Bronchial epithelial cell (primary cell): ENCODE measurements at regions not wholly inside any gene's neighbourhood (a gene's known extent, or its start where the extent isn't known, plus 50 kb on each side); places are given as distances from the start of the nearest gene placed in this dataset.
A peak's percentile ranks its signal among the peaks of the same experiment; 100 is the strongest.

Experiments used
- DNase-seq: peaks from one replicate; pipeline ENCODE4 v3.0.0-alpha.2; 2010; ENCODE audit warnings: low read depth
- FAIRE-seq: peaks from 2 replicates; lab custom pipeline; 2011; peaks lifted over from hg19 to GRCh38; lab: Jason Lieb, UNC
- H3K27me3 ChIP-seq: 2 replicates; pipeline ENCODE4 v1.5.1; 2011; ENCODE audit warnings: low read length; ENCODE audit not compliant: control insufficient read depth, insufficient read depth
- H3K36me3 ChIP-seq: 2 replicates; pipeline ENCODE4 v1.5.1; 2011; ENCODE audit warnings: low read length; ENCODE audit not compliant: control insufficient read depth, insufficient read depth
- H3K4me3 ChIP-seq: 2 replicates; pipeline ENCODE4 v1.5.1; 2011; ENCODE audit warnings: mild to moderate bottlenecking, low read depth, low read length, control low read depth
- TF ChIP-seq, protein P1 (sequence below): IDR thresholded peaks from 2 replicates; pipeline ENCODE4 v1.5.1; 2011; ENCODE audit warnings: mild to moderate bottlenecking, moderate library complexity, low read length, control low read depth, inconsistent platforms; ENCODE audit not compliant: insufficient read depth, severe bottlenecking

DNA sequence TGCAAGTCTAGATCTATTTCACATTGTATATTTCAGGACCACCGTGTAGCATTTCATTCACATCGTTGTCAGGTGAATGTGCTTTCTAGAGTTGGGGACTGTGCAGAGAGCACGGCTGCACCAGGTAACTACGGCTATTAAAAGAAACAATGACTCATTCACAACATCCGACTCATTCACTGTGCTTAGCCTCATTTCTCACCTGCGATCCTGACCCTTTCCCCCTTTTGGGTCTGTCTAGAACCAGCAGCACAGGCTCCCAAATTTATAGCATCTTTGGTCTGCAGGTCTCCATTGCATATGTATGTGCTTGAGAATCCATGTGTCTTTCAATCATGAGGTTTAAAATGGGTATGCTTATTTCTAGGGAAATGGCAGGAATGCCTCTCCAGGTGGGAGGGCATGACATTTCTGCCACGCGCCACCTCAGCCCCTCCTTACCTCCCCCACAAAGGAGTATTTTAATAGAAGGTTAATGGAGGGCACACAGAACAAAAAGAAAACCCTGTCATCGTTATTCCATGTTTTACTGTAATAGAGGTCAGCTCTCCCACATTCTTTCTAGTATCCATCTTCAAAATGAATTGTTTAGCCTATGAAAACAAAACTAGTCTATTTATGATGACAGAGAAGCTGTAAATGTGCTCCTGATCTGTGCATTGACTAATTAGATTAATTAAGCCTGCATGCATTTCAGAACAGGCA, 246.7 kb upstream of the EPHA4 start:
- DNase-seq = peak; percentile 43
- H3K4me3 ChIP-seq = no peak overlapping the region
- H3K27me3 ChIP-seq = no peaks in the 10 kb centered on the region
- TF ChIP-seq, protein P1, sequence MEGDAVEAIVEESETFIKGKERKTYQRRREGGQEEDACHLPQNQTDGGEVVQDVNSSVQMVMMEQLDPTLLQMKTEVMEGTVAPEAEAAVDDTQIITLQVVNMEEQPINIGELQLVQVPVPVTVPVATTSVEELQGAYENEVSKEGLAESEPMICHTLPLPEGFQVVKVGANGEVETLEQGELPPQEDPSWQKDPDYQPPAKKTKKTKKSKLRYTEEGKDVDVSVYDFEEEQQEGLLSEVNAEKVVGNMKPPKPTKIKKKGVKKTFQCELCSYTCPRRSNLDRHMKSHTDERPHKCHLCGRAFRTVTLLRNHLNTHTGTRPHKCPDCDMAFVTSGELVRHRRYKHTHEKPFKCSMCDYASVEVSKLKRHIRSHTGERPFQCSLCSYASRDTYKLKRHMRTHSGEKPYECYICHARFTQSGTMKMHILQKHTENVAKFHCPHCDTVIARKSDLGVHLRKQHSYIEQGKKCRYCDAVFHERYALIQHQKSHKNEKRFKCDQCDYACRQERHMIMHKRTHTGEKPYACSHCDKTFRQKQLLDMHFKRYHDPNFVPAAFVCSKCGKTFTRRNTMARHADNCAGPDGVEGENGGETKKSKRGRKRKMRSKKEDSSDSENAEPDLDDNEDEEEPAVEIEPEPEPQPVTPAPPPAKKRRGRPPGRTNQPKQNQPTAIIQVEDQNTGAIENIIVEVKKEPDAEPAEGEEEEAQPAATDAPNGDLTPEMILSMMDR = no peak
- H3K36me3 ChIP-seq = no peaks in the 10 kb centered on the region
- no peak for FAIRE-seq

GRCh38 chr2:221817878-221818277, 245.8 kb upstream of the EPHA4 start:
- Histone ChIP-seq H3K4me3 (no peak overlapping the region), H3K36me3 (no peaks in the 10 kb centered on the region), H3K27me3 (no peaks in the 10 kb centered on the region)
- peak; percentile 13 for FAIRE-seq
- TF ChIP-seq, protein P1 = no peak
- no peak for DNase-seq

- no peak for FAIRE-seq
- TF ChIP-seq, protein P1 = no peak
- Histone ChIP-seq H3K4me3 (no peak overlapping the region), H3K27me3 (no peaks in the 10 kb centered on the region), H3K36me3 (no peaks in the 10 kb centered on the region)
- DNase-seq = peak; percentile 57
These were observed 244.9 kb upstream of the EPHA4 start for GRCh38 chr2:221817052-221817451.

DNA sequence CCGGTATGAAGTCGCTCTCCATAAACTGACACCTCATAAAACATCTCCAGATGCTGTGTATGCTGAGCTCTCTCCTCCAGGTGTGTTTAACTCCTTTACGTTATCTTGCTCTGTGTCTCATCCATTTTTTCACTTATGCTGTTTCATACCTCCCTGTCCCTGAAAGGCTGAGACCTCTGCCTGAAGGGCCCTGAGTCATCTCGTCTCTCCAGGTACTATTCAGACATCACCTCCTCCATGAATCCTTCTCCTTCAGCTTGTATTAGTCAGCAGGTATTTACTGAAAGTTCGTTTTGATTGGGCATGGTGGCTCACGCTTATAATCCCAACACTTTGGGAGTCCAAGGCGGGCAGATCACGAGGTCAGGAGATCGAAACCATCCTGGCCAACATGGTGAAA, 244.5 kb upstream of the EPHA4 start:
- TF ChIP-seq, protein P1 = no peak
- Histone ChIP-seq H3K4me3 (no peak overlapping the region), H3K27me3 (no peaks in the 10 kb centered on the region), H3K36me3 (no peaks in the 10 kb centered on the region)
- FAIRE-seq (peak; percentile 23), DNase-seq (peak; percentile 46)

GRCh38 chr2:221810650-221811049, 238.5 kb upstream of the EPHA4 start:
- no peak for FAIRE-seq
- DNase-seq = no peak
- TF ChIP-seq, protein P1 = no peak

DNA sequence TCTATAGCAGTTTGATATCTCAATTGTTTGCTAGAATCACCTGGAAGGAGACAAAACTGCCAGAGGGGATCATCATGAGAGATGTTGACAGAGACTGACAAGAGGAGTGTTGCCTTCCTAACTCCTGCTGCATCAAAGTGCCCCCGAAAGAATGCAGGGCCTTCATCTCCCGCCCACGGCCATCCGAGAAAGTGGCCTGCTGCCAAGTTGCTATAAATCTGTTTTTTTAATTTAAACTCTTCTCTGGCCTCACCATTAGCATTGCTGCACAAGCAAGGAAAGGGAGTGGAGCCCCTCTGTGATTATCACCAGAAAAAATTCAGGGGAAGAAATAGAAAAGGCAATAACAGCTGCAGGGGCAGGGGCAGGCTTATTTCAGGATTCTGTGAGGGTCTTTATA, 238.1 kb upstream of the EPHA4 start:
- DNase-seq (no peak), FAIRE-seq (no peak)
- no peak overlapping the region for H3K4me3 ChIP-seq
- TF ChIP-seq, protein P1 = no peak
- H3K36me3 ChIP-seq = no peaks in the 10 kb centered on the region
- H3K27me3 ChIP-seq = no peaks in the 10 kb centered on the region

More at GRCh38 chr2:221810650-221811049, 238.5 kb upstream of the EPHA4 start:
- Histone ChIP-seq H3K36me3 (no peaks in the 10 kb centered on the region), H3K4me3 (no peak overlapping the region), H3K27me3 (no peaks in the 10 kb centered on the region)
